ENCODE measurements at regions not wholly inside any gene's neighbourhood (a gene's known extent, or its start where the extent isn't known, plus 50 kb on each side); places are given as distances from the start of the nearest gene placed in this dataset.

GRCh38 chr4:38294238-38294637 is 334.0 kb downstream of the PTTG2 start:
- Histone ChIP-seq H3K9me2 (replicated peaks; ENCODE audit: insufficient read depth, low read length) (no peaks in the 10 kb centered on the region), H3K4me3 (ENCODE audit: insufficient read depth, low read length, poor library complexity, severe bottlenecking) (no peak overlapping the region), H3K9me3 (ENCODE audit: insufficient read depth, low read length) (0 out of 2 replicates have a peak, but pooled peaks cover 4% of the 10 kb centered on the region), H3K27ac (ENCODE audit: low read depth, low read length) (no peak overlapping the region), H3K27me3 (ENCODE audit: low read length) (no peaks in the 10 kb centered on the region), H2AFZ (ENCODE audit: low read depth, low read length, severe bottlenecking) (no peak overlapping the region), H3K4me2 (ENCODE audit: low read depth, low read length, poor library complexity, severe bottlenecking) (no peak overlapping the region), H3K9ac (ENCODE audit: low read length) (no peak overlapping the region), H3K79me2 (ENCODE audit: insufficient read depth, low read length) (no peaks in the 10 kb centered on the region), H3F3A (ENCODE audit: insufficient read depth) (no peaks in the 10 kb centered on the region), H4K20me1 (ENCODE audit: low read depth, low read length) (no peaks in the 10 kb centered on the region), H3K36me3 (ENCODE audit: low read length) (no peaks in the 10 kb centered on the region)
- TF ChIP-seq CTCF (IDR thresholded peaks at IDR 0.05; ENCODE audit: insufficient read depth, low read length, poor library complexity, severe bottlenecking) (no peak), EZH2phosphoT487 (conservative IDR thresholded peaks at IDR 0.05; ENCODE audit: low read length) (no peak)

- TF ChIP-seq CTCF (IDR thresholded peaks at IDR 0.05; ENCODE audit: insufficient read depth, low read length, poor library complexity, severe bottlenecking) (no peak), EZH2phosphoT487 (conservative IDR thresholded peaks at IDR 0.05; ENCODE audit: low read length) (no peak)
- H3K4me3 ChIP-seq (ENCODE audit: insufficient read depth, low read length, poor library complexity, severe bottlenecking), result no peak overlapping the region
- H3K27ac ChIP-seq (ENCODE audit: low read depth, low read length), result no peak overlapping the region
- H3K79me2 ChIP-seq (ENCODE audit: insufficient read depth, low read length), result no peaks in the 10 kb centered on the region
- H3F3A ChIP-seq (ENCODE audit: insufficient read depth), result no peaks in the 10 kb centered on the region
- H2AFZ ChIP-seq (ENCODE audit: low read depth, low read length, severe bottlenecking), result no peak overlapping the region
- no peaks in the 10 kb centered on the region for H4K20me1 ChIP-seq (ENCODE audit: low read depth, low read length)
- H3K36me3 ChIP-seq (ENCODE audit: low read length), result no peaks in the 10 kb centered on the region
- peaks cover 4% of the 10 kb centered on the region; the same call in 1 of the 2 replicates for H3K9me3 ChIP-seq (ENCODE audit: insufficient read depth, low read length)
- no peaks in the 10 kb centered on the region for H3K27me3 ChIP-seq (ENCODE audit: low read length)
- H3K9ac ChIP-seq (ENCODE audit: low read length), result no peak overlapping the region
- H3K4me2 ChIP-seq (ENCODE audit: low read depth, low read length, poor library complexity, severe bottlenecking), result no peak overlapping the region
- no peaks in the 10 kb centered on the region for H3K9me2 ChIP-seq (replicated peaks; ENCODE audit: insufficient read depth, low read length)
Measured at GRCh38 chr4:38297061-38297460, 336.9 kb downstream of the PTTG2 start.

- no peaks in the 10 kb centered on the region for H3K36me3 ChIP-seq (ENCODE audit: low read length)
- H4K20me1 ChIP-seq (ENCODE audit: low read depth, low read length), result no peaks in the 10 kb centered on the region
- no peak overlapping the region for H3K4me2 ChIP-seq (ENCODE audit: low read depth, low read length, poor library complexity, severe bottlenecking)
- H2AFZ ChIP-seq (ENCODE audit: low read depth, low read length, severe bottlenecking), result no peak overlapping the region
- H3K27me3 ChIP-seq (ENCODE audit: low read length), result no peaks in the 10 kb centered on the region
- H3K79me2 ChIP-seq (ENCODE audit: insufficient read depth, low read length), result no peaks in the 10 kb centered on the region
- H3F3A ChIP-seq (ENCODE audit: insufficient read depth), result no peaks in the 10 kb centered on the region
- H3K4me3 ChIP-seq (ENCODE audit: insufficient read depth, low read length, poor library complexity, severe bottlenecking), result no peak overlapping the region
- no peak overlapping the region for H3K9ac ChIP-seq (ENCODE audit: low read length)
- H3K9me2 ChIP-seq (replicated peaks; ENCODE audit: insufficient read depth, low read length), result no peaks in the 10 kb centered on the region
- H3K27ac ChIP-seq (ENCODE audit: low read depth, low read length), result no peak overlapping the region
- TF ChIP-seq EZH2phosphoT487 (conservative IDR thresholded peaks at IDR 0.05; ENCODE audit: low read length) (no peak), CTCF (IDR thresholded peaks at IDR 0.05; ENCODE audit: insufficient read depth, low read length, poor library complexity, severe bottlenecking) (no peak)
- peaks cover 9% of the 10 kb centered on the region; the same call in 1 of the 2 replicates for H3K9me3 ChIP-seq (ENCODE audit: insufficient read depth, low read length)
Measured at GRCh38 chr4:38298868-38299713, 338.9 kb downstream of the PTTG2 start.

All from SU-DHL-6 (cell line).